ENCODE measurements at regions not wholly inside any gene's neighbourhood (a gene's known extent, or its start where the extent isn't known, plus 50 kb on each side); places are given as distances from the start of the nearest gene placed in this dataset.

DNA sequence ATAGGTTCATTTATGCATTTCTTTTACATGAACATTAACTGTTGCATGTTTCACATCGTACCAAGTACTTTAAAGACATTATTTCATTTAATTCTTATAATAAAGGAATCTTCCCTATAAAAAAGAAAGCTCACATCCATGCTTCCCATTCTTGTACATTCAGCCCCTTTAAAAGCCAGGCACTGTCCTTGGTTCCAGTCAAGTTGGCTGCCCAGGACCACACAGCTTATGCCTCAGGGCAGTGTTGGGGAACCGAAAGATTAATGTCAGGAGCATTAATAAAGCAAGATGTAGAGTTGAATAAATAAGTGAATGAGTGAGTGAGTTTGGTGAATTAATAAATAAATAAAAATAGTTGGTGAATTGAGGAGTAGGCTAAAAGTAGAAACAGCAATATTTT is 409.4 kb upstream of the DAB1 start:
- no peak for TF ChIP-seq CTCF (IDR thresholded peaks at IDR 0.05)
- no peak for TF ChIP-seq POLR2A (IDR thresholded peaks at IDR 0.05)
- TF ChIP-seq POLR2AphosphoS5 (IDR thresholded peaks at IDR 0.05; ENCODE audit: insufficient read depth in 1 of 2, low read depth in 1 of 2) = no peak

Data from vagina (tissue), 2 donors.